NB4 (cell line): ENCODE measurements at regions not wholly inside any gene's neighbourhood (a gene's known extent, or its start where the extent isn't known, plus 50 kb on each side); places are given as distances from the start of the nearest gene placed in this dataset.

Source experiments
- MYC ChIP-seq: IDR thresholded peaks from 2 replicates; pipeline ENCODE4 v1.6.1; 2011; ENCODE audit warnings: low read depth, low read length
- POLR2A ChIP-seq: IDR thresholded peaks from 2 replicates; pipeline ENCODE4 v1.6.1; 2011; ENCODE audit warnings: mild to moderate bottlenecking; ENCODE audit not compliant: insufficient read length; ENCODE audit errors: extremely low read depth
- TF ChIP-seq, protein P1 (sequence below): IDR thresholded peaks from one replicate; pipeline ENCODE4 v1.5.1; 2012; ENCODE audit warnings: low read depth, low read length
- TF ChIP-seq, protein P2 (sequence below): IDR thresholded peaks from 2 replicates; pipeline ENCODE4 v1.6.1; 2011; ENCODE audit warnings: low read depth, low read length

DNA sequence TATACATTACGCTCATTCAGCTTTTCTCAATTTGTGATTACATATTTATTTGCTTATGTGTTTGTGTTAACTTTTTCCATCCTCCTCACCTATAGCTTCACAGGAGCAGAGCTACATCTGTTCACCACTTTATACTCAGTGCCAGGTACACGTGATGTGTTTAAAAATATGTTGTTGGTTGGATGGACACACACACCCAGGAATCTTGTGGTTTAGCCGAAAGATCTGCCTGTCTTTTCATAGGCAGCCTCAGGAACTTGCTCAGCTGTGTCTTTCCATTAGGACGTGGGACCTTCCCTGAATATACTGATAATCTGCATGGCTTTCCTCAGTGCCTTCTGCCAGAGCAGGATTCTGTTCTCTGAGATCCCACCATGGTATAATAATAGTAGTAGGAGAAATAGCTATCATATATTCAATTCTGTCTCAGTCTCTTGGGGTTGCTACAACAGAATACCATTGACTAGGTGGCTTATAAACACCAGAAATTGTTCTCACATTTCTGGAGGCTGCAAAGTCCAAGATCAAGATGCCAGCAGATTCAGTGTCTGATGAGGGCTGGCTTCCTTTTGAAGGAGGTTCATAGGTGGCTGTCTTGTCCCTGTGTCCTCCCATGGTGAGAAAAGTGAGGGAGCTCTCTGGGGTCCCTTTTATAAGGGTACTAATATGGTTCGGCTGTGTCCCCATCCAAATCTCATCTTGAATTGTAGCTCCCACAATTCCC, 50.0 kb upstream of the SOD3 start:
- TF ChIP-seq, protein P1, sequence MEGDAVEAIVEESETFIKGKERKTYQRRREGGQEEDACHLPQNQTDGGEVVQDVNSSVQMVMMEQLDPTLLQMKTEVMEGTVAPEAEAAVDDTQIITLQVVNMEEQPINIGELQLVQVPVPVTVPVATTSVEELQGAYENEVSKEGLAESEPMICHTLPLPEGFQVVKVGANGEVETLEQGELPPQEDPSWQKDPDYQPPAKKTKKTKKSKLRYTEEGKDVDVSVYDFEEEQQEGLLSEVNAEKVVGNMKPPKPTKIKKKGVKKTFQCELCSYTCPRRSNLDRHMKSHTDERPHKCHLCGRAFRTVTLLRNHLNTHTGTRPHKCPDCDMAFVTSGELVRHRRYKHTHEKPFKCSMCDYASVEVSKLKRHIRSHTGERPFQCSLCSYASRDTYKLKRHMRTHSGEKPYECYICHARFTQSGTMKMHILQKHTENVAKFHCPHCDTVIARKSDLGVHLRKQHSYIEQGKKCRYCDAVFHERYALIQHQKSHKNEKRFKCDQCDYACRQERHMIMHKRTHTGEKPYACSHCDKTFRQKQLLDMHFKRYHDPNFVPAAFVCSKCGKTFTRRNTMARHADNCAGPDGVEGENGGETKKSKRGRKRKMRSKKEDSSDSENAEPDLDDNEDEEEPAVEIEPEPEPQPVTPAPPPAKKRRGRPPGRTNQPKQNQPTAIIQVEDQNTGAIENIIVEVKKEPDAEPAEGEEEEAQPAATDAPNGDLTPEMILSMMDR, result no peak
- no peak for TF ChIP-seq POLR2A
- no peak for TF ChIP-seq MYC
- TF ChIP-seq, protein P2, sequence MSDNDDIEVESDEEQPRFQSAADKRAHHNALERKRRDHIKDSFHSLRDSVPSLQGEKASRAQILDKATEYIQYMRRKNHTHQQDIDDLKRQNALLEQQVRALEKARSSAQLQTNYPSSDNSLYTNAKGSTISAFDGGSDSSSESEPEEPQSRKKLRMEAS, result no peak
